ENCODE measurements at regions not wholly inside any gene's neighbourhood (a gene's known extent, or its start where the extent isn't known, plus 50 kb on each side); places are given as distances from the start of the nearest gene placed in this dataset.

DNA sequence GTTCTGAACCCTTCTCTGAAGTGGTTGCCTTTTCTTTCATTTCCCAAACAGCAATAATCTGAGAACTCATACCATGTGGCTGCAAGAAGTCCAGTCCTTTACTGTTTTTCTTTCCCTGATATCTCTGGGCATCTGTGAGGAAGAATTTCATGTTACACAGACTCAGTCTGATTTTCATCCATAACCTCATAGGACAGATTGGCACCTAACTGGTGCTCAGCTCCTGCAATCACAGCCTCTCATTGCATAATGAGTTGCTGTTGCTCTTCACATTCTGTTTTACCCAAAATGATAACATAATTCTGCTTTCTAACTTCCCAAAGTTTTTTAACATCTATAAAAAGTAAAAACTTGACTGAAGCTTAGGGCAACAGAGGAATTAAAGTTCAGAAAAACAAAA, 472.2 kb upstream of the PBX1 start:
- TF ChIP-seq EP300 (IDR thresholded peaks at IDR 0.05) (no peak), POLR2A (IDR thresholded peaks at IDR 0.05; ENCODE audit: low read depth) (no peak), POLR2AphosphoS5 (IDR thresholded peaks at IDR 0.05) (no peak)
- TF ChIP-seq, protein P1, sequence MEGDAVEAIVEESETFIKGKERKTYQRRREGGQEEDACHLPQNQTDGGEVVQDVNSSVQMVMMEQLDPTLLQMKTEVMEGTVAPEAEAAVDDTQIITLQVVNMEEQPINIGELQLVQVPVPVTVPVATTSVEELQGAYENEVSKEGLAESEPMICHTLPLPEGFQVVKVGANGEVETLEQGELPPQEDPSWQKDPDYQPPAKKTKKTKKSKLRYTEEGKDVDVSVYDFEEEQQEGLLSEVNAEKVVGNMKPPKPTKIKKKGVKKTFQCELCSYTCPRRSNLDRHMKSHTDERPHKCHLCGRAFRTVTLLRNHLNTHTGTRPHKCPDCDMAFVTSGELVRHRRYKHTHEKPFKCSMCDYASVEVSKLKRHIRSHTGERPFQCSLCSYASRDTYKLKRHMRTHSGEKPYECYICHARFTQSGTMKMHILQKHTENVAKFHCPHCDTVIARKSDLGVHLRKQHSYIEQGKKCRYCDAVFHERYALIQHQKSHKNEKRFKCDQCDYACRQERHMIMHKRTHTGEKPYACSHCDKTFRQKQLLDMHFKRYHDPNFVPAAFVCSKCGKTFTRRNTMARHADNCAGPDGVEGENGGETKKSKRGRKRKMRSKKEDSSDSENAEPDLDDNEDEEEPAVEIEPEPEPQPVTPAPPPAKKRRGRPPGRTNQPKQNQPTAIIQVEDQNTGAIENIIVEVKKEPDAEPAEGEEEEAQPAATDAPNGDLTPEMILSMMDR (IDR thresholded peaks at IDR 0.05) = no peak
